HG02852 (cell line): ENCODE measurements at regions not wholly inside any gene's neighbourhood (a gene's known extent, or its start where the extent isn't known, plus 50 kb on each side); places are given as distances from the start of the nearest gene placed in this dataset.
A peak's percentile ranks its signal among the peaks of the same experiment; 100 is the strongest.

Source experiments
- ATAC-seq: cut with Tn5 transposase; IDR thresholded peaks from one replicate; pipeline ENCODE4 v1.9.1; 2021; ENCODE audit warnings: mild to moderate bottlenecking, moderate library complexity; ENCODE audit not compliant: unreplicated experiment

- ATAC-seq, result no peak
Measured at GRCh38 chr9:91090130-91090410, 271.6 kb downstream of the AUH start.

GRCh38 chr9:91092214-91092613 lies 269.5 kb downstream of the AUH start:
- no peak for ATAC-seq

DNA sequence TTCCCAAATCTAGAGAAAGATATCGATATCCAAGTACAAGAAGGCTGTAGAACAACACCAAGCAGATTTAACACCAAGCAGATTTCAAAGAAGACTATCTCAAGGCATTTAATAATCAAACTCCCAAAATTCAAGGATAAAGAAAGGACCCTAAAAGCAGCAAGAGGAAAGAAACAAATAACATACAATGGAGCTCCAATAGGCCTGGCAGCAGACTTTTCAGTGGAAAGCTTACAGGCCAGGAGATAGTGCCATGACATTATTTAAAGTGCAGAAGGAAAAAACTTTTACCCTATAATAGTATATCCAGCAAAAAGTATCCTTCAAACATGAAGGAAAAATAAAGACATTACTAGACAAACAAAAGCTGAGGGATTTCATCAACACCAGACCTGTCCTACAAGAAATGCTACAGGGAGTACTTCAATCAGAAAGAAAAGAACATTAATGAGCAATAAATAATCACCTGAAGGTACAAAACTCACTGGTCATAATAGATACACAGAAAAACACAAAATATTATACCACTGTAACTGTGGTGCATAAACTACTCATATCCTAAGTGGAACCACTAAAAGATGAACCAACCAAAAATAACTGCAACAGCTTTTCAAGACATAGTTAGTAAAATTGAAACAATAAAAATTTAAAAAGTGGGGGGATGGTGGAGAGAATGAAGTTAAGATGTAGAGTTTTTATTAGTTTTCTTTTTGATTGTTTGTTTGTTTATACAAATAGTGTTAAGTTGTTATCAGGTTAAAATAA lies 267.2 kb downstream of the AUH start:
- ATAC-seq, result no peak

- no peak for ATAC-seq
Measured at GRCh38 chr9:91098203-91098850, 263.4 kb downstream of the AUH start.

DNA sequence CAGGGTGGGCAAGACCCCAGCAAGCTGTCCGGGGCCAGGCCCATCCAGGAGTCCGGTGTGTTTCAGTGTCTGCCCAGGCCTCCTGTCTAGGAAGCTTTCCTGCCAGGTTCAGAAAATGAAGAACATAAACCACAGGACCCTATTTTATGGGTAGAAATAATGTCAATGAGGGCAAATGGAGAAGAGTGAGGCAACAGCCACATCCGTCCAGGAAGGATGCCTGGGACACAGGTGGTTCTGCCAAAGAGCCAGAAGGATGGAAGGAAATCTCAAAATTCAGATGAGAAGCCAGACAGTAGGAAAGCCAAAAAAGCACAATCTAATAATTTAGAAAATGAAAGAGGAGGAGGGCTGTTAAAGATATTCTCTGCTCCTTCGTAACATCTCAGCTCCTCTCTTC lies 262.3 kb downstream of the AUH start:
- ATAC-seq, result no peak

DNA sequence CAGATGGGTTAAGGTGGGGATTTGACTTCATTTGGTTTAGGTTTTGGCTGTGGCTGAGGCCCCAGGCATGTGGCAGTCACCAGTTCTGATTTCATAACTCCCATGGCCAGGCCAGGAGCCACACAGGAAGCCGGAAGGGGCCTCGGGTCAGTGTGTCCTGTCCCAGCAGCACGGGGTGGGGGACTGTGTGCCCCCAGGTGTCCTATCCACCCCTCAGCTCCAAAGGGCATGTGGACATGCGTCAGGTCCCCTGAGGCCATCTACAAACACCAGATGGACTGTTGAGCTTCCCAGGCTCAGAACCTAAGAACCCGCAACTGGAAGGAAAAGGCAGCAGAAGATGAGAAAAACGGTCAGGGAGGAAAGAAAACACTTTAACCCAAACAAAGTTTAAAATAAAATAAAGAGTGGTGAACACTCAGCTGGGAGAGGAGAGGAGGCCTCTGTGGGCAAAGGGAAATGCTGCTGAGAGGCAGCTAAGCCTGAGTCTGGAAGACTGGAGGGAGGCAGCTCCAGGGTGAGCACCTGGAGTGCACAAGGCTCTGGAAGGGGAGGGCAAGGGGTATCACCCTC lies 260.8 kb downstream of the AUH start:
- no peak for ATAC-seq

GRCh38 chr9:91101611-91102168 lies 260.0 kb downstream of the AUH start:
- ATAC-seq, result peak; percentile 62

DNA sequence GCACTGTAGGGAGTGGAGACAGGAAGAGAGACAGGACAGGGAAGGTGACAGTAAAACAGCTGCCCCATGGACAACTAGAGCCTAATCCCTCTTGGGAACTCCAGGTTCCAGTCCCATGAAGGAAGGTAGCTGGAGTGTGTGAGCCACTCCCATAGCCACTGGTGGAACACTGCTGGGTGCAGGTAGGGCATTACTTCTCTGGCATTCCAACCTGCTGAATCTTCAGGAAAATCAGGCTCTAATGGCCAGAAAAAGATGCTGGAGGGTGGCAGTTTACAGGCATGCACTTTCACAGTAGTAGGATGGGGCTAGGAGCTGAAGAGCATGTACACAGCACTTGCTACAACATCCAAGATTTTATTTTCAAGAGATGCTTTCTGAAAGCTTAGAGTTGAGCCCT lies 259.4 kb downstream of the AUH start:
- ATAC-seq, result no peak

DNA sequence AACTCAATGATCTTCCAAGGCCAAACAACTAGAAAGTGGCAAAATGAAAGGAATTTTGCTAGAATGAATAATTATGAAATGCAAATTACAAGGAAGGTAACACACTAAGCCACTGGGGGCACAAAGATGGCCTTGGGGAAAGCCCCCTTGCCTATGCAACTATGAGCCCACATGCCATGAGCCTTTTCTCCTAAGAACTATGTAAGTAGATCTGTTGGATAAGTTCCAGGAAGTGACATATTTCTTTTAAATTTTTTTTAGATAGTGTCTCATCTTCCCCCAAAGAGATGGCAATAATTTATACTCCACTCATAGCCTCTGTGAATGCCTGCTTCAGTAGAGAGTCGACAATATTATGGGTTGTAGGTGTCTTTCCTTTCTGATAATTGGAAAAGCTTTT lies 257.8 kb downstream of the AUH start:
- ATAC-seq, result no peak

DNA sequence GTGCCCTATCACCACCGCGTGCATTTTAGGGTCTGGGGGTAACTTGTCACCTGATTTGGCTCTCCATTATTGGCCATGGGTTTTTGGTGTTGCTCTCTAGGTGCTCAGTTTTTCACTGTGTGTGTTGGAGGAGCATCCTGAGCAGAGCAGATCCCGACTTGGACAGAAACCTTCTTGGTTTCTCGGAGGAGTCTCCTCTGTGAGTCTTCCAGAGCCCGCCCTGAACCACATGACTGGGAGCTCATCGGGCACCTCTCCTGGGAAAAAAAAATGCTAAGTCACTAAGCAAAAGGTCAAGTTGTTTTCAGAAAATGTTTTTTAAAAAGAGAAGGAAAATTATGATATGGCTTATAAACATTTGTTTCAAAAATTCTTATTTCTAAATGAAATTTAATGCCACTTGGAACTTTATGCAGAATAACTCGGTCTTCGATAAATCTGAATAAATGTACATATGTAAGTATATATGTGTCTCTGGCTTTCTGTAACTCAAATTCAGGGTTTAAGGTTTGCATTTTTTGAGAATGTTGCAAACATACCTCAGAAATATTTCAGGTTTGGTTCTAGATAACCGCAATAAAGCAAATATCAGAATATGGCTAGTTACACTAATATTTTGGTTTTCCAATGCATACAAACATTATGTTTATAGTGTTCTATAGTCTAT lies 255.2 kb downstream of the AUH start:
- ATAC-seq, result no peak

- no peak for ATAC-seq
Measured at GRCh38 chr9:91111226-91111625, 250.5 kb downstream of the AUH start.

DNA sequence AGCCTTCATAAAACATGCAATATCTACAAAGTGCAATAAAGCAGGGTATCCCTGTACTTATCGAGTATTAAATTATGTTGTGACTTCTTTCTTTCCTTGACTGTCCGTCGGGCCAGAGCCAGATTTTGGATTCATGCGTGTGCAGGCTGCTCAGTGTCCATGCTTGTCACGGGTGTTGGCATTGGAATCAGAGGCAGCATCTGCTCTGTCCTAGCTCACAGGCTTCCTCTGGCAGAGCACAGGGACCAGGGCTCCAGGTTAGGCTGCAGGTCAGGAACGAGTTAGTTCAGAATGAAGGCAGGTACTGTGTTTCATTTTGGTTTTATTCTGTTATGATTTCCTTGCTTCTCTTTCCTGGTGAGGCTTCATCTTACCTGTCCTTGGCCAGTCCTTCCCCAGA lies 249.8 kb downstream of the AUH start:
- no peak for ATAC-seq

- ATAC-seq, result no peak
Measured at GRCh38 chr9:91113016-91113415, 248.7 kb downstream of the AUH start.

DNA sequence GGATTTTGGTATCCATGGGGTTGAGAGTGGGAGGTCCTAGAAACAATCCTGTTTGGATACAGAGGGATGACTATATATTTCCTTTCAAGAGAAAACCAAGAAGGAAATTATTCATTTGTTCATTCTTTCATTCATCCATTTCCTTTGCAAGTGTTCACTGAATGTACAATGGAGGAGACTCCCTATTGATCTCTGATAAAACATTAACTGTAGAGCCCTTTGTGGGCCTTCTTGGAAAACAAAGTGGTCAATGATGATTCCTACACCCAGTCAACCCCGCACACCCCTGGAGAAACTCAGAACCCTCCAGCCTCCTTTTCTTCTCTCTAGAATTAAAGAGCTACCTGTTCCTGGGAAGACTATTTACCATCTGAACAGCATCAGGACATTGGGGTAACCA lies 247.3 kb downstream of the AUH start:
- no peak for ATAC-seq

- ATAC-seq, result no peak
Measured at GRCh38 chr9:91116211-91116610, 245.5 kb downstream of the AUH start.

DNA sequence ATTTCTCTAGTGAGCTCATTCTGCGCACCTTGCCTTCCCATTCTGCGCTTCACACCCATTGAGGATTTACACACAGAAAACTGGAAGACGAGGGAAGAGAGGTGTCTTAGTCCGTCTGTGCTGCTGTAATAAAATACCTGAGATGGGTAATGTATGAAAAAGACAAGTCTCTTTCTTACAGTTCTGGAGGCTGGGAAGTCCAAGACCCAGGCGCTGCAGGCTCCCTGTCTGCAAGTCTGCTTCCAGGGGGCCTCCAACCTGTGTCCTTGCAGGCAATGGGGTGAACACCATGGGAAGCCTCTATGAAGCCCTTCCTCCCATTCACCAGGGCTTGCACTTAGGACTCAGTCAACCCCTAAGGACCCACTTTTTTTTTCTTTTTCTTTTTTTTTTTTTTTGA lies 245.0 kb downstream of the AUH start:
- ATAC-seq, result no peak

DNA sequence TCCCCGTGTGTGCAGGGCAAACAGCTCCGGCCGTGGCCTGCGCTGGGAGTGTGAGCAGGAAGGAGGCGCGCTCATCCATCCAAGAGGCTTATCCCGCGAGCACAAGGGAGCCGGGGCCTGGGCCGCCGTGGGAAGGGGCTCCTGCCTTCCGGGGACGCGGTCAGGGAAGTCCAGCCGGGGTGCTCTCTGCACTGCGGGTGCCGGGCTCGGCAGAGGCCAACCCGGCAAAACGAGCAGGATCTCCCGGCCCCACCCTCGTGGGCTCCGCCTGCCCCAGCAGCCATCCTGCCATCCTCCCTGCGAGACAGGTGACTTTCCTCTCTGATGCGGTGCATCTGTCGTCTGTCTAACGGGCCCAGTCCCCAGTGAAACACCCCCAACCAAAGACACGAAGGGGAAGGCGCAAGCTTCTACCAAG lies 244.2 kb downstream of the AUH start:
- no peak for ATAC-seq

- ATAC-seq, result no peak
Measured at GRCh38 chr9:91117959-91118703, 243.6 kb downstream of the AUH start.

GRCh38 chr9:91118704-91119025 lies 243.1 kb downstream of the AUH start:
- no peak for ATAC-seq

- no peak for ATAC-seq
Measured at GRCh38 chr9:91119142-91119541, 242.6 kb downstream of the AUH start.

GRCh38 chr9:91119679-91120078 lies 242.0 kb downstream of the AUH start:
- no peak for ATAC-seq
